Activated CD4-positive, CD25-positive, alpha-beta regulatory T cell treated with anti-CD3 and anti-CD28 coated beads, Interleukin-2, amount 50 U/mL, for 24 hours (primary cell): ENCODE measurements at regions not wholly inside any gene's neighbourhood (a gene's known extent, or its start where the extent isn't known, plus 50 kb on each side); places are given as distances from the start of the nearest gene placed in this dataset.
"Not testable (repeated sequence)": the region's sequence is repeated elsewhere in the genome, so short reads cannot be mapped to it uniquely, and the experiment has no call there.

ENCODE experiments used
- ATAC-seq, 2 donors: fragments of 150-1000 bp; cut with Tn5 transposase; one replicate each; pipeline ENCODE4 v1.10.0; 2021; ENCODE audit warnings: mild to moderate bottlenecking in 1 of 2, moderate library complexity in 1 of 2

- ATAC-seq: no peak
Observed at GRCh38 chr18:76307293-76307690, 187.8 kb downstream of the ZNF516 start.

- no peak for ATAC-seq
Observed at GRCh38 chr18:76306685-76307292, 188.3 kb downstream of the ZNF516 start.

DNA sequence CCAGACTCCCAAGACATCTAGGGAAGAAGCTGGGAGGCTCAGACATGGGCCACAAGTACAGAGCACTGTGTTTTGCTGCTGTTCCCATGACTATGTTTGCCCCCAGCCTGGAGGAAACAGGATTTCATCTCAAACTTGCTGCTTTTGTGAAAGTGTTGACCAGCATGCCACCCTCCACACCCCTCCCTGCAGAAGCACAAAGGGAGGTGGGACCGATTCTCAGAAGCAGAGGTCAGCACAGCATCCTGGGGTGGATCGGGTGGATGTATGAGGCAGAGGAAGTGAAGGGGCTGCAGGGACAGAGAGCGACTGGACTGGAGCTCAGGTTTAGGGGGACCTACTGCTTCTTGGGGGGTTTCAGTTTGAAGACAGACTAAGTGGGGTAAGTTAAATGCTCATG is 209.2 kb downstream of the ZNF516 start:
- no peak for ATAC-seq

- no peak for ATAC-seq
Observed at GRCh38 chr18:76281565-76281964, 213.5 kb downstream of the ZNF516 start.

GRCh38 chr18:76277801-76278200 is 217.2 kb downstream of the ZNF516 start:
- no peak for ATAC-seq

DNA sequence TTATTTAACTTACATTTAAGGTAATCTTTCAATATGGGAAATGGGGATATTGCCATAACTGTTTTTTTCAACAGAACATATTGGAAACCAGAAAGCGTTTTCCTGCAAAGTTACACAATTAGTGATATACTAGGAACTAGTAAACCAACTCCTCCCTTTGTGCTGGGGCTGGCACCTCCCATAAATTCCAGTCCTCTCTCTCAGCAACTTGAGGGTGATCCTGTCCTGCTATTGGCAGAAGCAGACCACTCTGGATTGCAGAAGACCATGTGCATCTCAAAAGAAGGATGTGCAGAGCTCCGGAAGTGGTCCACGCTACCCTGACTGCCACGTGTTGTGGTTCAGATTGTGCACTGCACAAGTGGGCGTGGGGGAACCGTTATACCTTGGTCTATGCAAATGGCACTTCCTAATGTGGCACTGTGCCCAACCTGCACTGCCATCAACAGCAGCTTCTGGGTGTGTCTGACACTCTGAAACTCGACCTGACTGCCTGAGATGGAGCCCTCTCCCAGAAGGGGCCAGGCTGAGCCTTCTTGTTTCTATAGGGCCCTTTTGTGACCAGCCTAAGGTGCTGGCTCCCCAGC is 219.2 kb downstream of the ZNF516 start:
- no peak for ATAC-seq

- no peak for ATAC-seq
Observed at GRCh38 chr18:76274468-76275289, 220.4 kb downstream of the ZNF516 start.

GRCh38 chr18:76273956-76274355 is 221.1 kb downstream of the ZNF516 start:
- no peak for ATAC-seq

DNA sequence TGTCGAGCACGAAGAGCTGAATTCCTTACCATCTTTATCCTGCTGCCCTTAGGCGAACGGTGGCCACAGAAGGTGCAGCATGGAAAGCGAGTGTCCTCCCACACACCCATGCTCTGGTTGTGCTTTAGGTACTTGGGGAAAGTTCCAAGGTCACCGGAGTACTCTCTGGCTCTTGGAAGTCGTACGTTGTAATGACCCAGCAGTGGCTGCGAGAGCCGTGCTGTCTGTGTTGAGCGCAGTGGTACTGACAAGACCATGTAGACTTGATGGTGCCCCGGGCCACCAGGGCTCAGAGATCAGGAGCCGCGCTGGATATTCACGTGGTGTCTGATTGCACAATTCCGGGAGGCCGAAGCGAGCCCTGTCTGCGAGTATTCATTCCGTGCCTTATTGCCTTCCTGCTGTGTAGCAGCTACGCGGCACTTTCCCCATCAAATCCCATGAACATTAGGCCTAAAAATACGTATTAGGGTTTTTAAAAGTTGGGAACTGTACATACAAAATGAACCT is 222.0 kb downstream of the ZNF516 start:
- no peak for ATAC-seq

- not testable (repeated sequence) for ATAC-seq
Observed at GRCh38 chr18:76267423-76267822, 227.6 kb downstream of the ZNF516 start.

DNA sequence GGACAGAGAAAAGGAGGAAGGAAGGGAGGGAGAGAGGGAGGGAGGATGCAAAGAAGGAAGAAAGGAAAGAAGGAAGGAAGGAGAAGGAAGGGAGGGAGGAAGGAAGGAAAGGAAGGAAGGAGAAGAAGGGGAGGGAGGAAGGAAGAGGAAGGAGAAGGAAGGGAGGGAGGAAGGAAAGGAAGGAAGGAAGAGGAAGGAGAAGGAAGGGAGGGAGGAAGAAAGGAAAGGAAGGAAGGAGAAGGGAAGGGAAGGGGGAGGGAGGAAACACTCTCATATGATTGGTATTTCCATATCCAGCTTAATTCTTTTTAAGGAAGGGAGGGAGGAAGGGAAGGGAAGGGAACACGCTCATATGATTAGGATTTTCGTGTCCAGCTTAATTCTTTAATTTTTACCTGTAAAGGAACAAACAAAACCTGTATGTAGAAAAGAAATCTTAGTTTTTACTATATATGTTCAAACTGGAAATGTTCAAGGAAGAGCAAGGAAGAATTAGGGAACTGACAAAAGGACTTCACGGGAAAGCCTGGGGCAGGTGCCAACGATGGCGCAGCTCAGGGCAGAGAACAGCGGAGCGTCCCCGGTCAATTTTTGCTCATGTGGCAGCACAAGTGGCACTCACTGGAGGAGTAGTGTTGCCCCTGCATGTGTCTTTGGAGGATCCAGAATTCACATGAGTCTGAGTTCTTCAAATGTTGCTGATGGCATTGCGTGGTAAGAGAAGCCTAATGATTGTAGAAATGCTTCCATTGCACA is 228.6 kb downstream of the ZNF516 start:
- no peak for ATAC-seq

GRCh38 chr18:76265497-76266235 is 229.4 kb downstream of the ZNF516 start:
- ATAC-seq: no peak

- ATAC-seq: no peak
Observed at GRCh38 chr18:76264876-76265250, 230.2 kb downstream of the ZNF516 start.

- no peak for ATAC-seq
Observed at GRCh38 chr18:76264198-76264875, 230.7 kb downstream of the ZNF516 start.

- ATAC-seq: no peak
Observed at GRCh38 chr18:76263046-76264005, 231.7 kb downstream of the ZNF516 start.

GRCh38 chr18:76260941-76261472 is 234.0 kb downstream of the ZNF516 start:
- no peak for ATAC-seq

- no peak for ATAC-seq
Observed at GRCh38 chr18:76259711-76260110, 235.3 kb downstream of the ZNF516 start.

- ATAC-seq: no peak
Observed at GRCh38 chr18:76259096-76259495, 235.9 kb downstream of the ZNF516 start.

- no peak for ATAC-seq
Observed at GRCh38 chr18:76258209-76258608, 236.8 kb downstream of the ZNF516 start.

GRCh38 chr18:76255070-76255683 is 239.9 kb downstream of the ZNF516 start:
- ATAC-seq: no peak
